ENCODE measurements at regions not wholly inside any gene's neighbourhood (a gene's known extent, or its start where the extent isn't known, plus 50 kb on each side); places are given as distances from the start of the nearest gene placed in this dataset.
"Not testable (repeated sequence)": the region's sequence is repeated elsewhere in the genome, so short reads cannot be mapped to it uniquely, and the experiment has no call there.

DNA sequence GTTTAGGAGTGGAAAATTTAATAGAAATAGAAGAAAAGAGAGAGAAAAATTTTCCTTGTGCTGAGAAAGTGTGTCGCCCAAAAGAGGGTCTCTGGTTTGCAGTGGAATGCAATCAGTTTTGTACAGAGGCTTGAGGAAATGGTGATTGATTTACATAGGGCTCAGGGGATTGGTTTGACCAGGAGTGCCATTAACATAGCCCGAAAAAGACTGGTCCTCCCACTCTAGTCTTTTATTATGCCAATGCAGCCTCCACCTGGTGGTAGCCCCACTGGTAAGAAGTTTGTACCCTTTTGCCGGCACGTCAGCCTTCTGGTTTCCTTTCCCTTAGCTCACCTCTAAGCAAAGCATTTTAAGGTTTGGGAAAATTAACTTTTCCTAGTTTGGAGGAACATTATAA lies 885.3 kb downstream of the XPNPEP1 start:
- DNase-seq, result no peak

DNA sequence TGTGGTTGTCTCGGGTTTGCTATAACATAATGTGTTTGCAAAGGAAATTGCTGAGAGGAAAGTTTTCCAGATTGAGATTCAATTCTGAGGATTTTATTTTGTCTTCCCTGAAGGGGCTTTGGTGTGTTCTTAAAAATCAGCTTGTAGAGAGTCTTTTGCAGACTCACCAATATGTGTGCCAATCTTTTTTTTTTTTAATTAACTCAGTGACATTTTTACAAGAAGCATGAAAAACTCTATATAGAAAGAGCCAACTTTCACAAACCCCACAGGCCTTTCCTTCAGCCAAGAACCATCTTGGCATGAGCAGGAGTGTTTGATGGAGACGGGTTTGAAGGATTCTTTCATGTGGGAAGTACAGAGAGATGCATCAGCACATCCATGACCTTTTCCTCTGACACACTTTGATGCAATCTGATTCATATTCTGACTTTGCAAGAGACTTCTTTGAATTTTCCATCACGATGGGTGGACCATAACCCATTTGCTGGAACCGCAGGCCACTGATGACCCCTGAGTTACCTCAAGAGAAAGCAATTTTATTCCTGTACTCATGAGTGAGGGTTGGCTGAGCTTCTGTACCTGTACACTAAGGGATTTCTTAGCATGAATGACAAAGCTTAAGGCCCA lies 892.6 kb downstream of the XPNPEP1 start:
- no peak for DNase-seq

GRCh38 chr10:109029870-109030269 lies 893.4 kb downstream of the XPNPEP1 start:
- no peak for DNase-seq

DNA sequence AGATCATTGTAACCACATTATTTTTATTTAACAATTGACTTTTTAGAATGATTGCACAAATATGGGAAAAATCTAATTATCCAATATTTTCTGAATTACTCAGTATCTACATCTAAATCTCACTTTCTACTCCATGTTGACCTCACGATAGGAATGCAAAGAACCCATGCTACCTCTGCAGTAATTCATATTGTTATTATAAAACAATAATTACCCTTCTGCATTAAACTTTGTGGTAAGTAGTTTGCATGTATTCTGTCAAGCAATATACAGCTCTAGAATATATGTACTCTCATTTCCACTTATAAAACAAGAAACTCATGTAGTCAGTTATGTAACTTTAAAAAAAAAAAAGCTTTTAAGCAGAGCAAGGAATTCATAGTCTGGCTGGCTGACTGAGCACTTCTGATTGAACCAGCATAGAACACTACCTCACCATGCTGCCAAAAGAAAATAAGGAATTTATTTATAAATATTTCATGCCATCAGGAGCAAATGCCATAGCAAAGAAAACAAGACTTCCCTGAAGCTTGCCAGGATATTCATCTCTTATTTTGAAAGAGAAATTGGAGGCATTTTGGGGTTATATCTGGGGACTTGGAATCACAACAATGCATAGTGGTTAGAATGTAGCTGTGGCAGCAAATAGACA lies 895.7 kb downstream of the XPNPEP1 start:
- no peak for DNase-seq

DNA sequence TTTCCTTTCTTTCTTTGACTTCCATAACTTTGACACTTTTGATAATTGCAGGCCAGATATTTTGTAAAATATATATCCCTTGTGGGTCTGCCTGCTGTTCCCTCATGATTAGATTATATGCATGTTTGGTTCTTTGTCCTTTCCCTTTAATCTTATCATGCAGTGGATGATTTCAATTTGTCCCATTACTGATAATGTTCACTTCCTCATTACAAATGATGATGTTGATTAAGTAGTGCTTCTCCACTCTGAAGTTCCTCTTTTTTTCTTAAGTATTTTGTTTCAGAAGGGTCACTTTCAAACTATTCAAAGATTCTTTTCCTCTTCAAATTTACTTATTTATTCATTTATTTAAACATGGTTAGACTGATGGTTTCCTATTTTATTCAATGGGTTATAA lies 898.1 kb downstream of the XPNPEP1 start:
- no peak for DNase-seq

DNA sequence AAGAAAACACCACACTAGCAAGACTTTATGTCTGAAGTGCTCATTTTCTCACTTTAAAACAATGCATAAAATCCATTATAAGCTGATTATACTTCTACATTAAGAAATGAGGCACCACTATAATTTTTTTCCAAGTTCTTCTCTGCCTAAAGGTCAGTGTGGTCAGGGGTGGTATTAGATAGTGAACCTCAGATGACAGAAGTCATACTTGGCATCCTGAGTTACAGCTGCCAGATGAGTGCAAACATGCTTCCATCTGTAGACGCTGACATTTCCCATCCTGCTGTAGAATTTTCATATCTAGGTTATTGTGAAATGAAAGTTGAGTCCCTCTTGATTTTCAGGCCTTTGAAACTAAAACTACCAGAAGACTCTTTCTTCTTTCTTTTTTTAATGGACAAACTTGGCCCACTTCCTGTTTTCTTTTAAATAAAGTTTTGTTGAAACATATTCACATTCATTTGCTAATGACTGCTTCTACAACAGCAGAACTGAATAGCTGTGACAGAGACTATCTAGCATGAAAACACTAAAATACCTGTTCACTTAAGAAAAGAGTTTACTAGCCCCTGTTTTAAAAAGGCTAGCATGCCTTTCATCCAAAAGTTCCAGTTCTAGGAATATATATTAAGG lies 900.8 kb downstream of the XPNPEP1 start:
- no peak for DNase-seq

GRCh38 chr10:109019001-109019424 lies 904.3 kb downstream of the XPNPEP1 start:
- no peak for DNase-seq

DNA sequence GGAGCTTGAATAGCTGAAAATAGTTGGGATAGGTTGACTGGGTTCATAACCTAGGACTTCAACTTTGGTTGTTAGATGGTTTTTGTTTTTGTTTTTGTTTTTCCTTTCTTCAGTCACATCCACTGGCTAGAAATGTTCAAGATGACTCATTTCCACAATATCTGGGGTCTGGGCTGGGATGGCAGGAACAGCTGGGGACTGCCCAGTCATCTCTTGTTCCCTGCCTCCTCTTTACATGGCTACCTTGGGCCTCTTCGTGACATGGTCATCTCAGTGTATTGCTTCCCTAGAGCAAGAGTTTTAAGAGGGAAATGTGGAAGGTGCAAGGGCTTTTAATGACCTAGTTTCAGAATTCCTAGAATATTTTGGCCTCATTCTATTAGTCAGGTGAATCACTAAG lies 915.8 kb downstream of the XPNPEP1 start:
- DNase-seq, result no peak

DNA sequence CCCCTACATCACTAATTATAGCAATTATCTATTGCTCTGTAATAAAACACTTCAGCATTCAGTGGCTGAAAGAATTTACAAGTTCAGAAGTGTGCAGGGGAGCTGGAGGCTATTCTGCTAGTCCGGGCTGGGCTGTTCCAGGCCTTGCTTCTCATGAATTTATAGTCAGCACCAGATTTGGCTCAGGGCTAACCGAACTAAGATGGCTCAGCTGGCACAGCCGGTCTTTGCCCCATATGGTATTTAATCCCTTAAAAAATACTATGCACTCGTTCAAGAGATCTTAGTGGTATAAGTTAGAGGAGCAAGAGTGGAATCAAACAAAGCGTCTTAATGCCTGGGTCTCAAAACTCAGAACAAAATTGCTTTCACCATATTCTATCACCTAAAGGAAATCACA lies 932.9 kb downstream of the XPNPEP1 start:
- no peak for DNase-seq

DNA sequence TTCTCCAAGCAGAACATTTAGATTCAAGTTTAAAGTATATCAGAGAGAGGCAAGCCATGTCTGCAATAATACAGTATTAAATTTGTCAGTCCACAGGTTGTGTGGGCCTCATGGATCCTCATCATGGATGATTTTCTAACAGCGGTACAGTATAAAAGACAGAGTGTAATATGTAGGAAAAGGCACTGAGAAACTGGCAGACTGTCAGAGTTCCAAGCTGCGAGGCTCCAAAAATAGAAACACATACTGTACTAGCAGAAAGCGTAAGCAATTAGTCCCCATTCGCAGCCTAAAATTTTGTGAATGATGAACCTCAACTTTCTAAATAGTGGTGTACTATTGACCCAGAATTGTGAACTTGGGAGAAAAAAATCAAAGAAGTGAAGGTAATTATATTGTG lies 933.3 kb downstream of the XPNPEP1 start:
- no peak for DNase-seq

DNA sequence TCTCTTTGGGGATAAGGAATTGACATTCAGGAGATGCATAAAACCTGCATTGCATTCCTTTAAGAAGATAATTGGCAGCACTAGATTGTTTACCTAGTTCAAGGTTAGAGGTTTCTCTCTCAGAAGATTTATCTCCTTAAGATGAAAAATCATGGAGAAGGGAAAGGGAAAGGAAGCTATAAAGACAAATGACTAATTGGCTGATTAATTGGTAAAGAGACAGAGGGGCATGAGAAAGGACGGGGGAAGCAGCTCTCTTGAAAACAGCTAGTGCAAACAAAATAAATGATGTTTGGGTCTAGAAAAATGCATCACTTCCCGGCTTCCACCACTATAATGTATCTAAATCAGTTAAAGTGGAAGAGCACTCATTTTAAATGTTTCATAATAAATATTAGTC lies 941.2 kb downstream of the XPNPEP1 start:
- DNase-seq, result no peak

DNA sequence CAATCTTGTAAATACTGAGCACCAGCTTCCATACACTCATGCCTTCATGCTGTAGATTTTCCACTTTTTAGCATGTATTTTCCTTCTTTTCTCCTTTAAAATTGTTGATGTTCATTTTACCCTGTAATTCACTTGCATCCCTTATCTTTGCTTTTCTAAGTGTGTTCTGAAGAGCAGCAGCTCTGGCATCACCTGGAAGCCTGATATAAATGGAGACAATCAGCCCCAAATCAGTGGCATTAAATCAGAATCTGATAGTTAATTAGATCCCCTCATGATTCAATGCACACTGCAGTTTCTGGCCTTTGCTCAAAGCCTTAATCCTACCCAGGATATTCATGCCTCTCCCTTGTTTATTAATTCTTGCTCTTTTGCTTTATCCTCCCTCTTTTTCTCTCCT lies 942.4 kb downstream of the XPNPEP1 start:
- no peak for DNase-seq

DNA sequence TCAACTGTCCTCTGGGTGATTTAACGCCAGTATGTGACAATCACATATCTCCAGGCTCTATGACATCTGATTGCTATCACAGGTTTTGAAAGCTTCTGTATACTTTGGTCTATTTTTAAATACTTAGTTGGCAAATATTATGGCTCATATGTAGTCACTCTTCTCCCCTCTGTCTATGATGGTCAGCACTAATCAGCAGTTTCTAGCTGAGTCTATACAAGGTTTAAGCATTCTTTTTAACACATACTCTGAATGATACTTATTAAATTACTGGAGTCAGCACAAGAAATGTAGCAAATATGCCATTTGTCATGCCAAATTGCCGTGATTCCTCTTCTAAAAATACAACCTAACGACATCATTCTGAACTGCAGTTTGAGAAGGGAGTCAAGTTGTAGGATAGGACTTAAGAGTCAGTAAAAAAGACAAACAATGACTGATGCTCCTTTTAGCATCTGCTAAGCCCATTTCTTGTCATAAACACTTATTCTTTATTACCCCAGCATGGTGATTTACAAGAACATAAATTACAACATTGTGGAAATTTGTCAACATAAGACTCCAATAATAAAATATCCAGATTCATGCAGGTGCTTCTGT lies 947.8 kb downstream of the XPNPEP1 start:
- no peak for DNase-seq

DNA sequence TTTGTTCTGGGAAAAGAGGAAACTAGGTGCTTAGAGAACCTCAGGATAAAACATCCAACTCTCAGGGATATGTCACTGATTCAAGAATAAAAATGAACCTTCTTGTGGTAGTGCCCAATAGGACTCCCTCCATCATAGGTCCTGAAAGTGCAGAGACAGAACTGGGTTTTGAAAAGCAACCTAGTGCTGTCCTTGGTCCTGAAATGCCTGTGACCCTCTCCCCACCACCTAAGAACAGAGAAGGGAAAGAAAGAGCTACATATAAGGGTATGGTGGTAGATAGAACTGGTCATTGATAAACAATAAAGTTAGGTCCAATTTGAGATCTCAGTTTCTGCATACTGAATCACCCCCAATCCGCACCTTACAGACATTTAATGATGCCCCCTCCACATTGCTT lies 953.3 kb downstream of the XPNPEP1 start:
- DNase-seq, result no peak

GRCh38 chr10:108966411-108966810 lies 956.9 kb downstream of the XPNPEP1 start:
- DNase-seq, result no peak

GRCh38 chr10:108966005-108966404 lies 957.3 kb downstream of the XPNPEP1 start:
- DNase-seq, result no peak

DNA sequence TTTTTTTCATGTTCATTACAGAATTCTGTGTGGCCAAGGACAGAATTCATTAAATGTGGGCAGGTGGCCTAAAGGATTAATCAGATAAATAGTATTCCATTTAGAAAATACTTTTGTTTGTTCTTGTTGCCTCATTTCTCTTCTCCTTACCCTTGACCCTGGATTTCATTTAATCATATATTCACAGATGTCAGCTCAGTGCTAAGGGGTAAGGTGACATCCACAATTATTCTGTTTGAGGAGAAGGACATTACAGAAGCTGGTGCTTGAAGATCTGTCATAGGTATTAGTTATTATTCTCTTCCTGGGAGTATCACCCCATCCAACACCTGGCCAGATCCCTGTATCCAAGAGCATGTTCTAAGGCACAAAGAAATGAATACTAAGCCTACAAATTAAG lies 961.1 kb downstream of the XPNPEP1 start:
- no peak for DNase-seq

DNA sequence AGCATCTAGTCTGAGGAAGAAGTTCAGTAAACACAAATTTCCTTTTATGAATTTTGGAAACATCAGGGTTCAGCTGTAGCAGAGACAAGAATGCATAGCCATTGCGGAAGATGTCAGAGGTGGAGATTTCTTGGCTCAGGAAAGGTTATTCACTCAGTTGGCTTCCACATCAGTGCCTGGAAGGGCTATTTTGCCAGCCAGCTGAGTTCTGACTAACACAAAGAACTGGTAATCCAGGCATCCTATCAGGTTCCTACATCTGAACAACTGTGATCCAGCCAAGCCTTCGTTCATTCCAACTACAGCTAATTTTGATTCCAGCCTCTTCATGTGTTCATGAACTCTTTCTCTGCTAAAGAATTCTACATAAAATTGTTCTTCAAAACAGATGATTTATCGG lies 965.6 kb downstream of the XPNPEP1 start:
- no peak for DNase-seq

DNA sequence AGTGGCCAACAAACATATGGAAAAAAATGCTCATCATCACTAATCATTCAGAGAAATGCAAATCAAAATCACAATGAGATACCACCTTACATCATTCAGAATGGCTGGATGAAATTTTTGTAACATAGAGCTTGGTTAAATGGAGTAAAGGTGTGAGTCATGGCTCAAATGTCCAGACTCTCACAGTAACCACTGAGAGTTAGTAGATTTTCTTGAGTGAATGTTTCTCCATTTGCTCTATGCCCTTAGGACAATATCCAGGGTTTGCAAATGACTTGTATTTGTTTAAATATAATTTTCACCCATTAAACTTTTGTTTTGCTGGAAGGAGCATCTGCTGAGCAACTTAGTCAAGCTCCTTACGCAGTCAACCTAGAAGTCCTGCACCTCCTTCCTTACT lies 967.2 kb downstream of the XPNPEP1 start:
- DNase-seq, result no peak

GRCh38 chr10:108920029-108920428 lies 1003.3 kb downstream of the XPNPEP1 start:
- DNase-seq, result not testable (repeated sequence)

- DNase-seq, result no peak
These were observed 1010.0 kb downstream of the XPNPEP1 start for GRCh38 chr10:108913300-108913699.

- DNase-seq, result no peak
These were observed 1011.3 kb downstream of the XPNPEP1 start for GRCh38 chr10:108911814-108912541.

DNA sequence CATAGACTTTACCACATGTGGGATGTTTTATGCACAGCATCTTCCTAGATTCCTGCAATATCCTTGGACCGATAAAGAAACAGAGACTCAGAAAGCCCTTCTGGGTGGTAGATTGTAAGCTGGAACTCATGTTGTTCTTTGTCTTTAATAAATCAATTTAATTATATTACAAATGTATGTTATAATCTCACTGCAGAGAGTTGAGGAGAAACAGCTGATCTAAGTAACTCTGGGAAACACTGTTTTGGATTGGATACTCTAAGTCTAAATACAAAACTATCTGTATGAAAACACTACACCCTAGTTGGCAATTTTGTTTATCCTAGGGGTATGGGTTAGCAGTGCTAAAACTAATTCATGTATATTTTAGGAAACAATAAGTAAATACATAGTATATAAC lies 1015.2 kb downstream of the XPNPEP1 start:
- no peak for DNase-seq
